Brain microvascular endothelial cell (primary cell): ENCODE measurements at regions not wholly inside any gene's neighbourhood (a gene's known extent, or its start where the extent isn't known, plus 50 kb on each side); places are given as distances from the start of the nearest gene placed in this dataset.

Experiments used
- DNase-seq: peaks from one replicate; pipeline ENCODE4 v3.0.0-alpha.2; 2020
- H3K27ac ChIP-seq: fragments of 250-450 bp; sonication (Bioruptor Pico); 2 replicates; pipeline ENCODE4 v1.5.1; 2020; ENCODE audit warnings: mild to moderate bottlenecking, moderate library complexity
- H3K27me3 ChIP-seq: fragments of 250-450 bp; sonication (Bioruptor Pico); replicated peaks from 2 replicates; pipeline ENCODE4 v1.5.1; 2020; ENCODE audit warnings: mild to moderate bottlenecking
- H3K36me3 ChIP-seq: fragments of 250-450 bp; sonication (Bioruptor Pico); replicated peaks from 2 replicates; pipeline ENCODE4 v1.5.1; 2020; ENCODE audit warnings: mild to moderate bottlenecking
- H3K4me3 ChIP-seq: 2 replicates; pipeline ENCODE4 v1.5.1; 2011; ENCODE audit warnings: low read depth, mild to moderate bottlenecking, control low read depth, low read length, moderate library complexity
- CTCF ChIP-seq: IDR thresholded peaks from 2 replicates; pipeline ENCODE4 v1.5.1; 2011; ENCODE audit warnings: low read depth, mild to moderate bottlenecking, moderate library complexity, low read length, control low read depth, inconsistent platforms; ENCODE audit errors: missing control alignments
- in situ Hi-C: cut with HindIII; loops from 2 replicates; pipeline ENCODE4 v1.10.0; 2017; ENCODE audit warnings: low sequenced_read_pairs, low pct_ligation_motif_present

GRCh38 chr22:49039625-49040024 is 788.0 kb downstream of the BRD1 start:
- Histone ChIP-seq H3K4me3 (no peak overlapping the region), H3K27me3 (no peaks in the 10 kb centered on the region), H3K27ac (no peak overlapping the region), H3K36me3 (no peaks in the 10 kb centered on the region)
- no peak for TF ChIP-seq CTCF
- DNase-seq, result no peak
- in situ Hi-C loops, result no loop called here

DNA sequence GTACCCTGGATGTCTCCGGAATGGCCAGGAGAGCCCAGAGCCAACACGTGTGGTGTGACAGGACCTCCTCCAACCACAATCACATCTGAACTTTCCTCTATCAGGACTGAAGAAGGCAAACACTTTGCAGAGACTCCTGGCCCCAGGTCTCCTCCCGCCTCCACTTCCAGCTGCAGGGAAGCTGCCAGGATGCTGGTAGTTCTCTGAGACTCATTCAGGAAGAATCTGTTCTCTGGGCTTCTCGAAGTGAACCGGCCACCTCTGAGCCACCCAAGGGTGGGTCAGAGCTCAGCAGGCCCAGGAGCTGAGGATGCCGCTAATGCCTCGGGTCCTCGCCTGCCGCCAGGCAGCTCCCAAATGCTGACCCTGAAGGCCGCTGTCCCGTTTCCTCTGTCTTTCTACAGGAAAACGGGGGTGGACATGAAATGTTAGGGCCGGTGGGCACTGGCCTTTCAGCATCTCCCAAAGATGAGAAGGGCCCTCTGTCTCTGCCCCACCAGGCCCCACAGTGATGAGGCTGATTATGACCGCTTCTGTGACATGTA is 789.9 kb downstream of the BRD1 start:
- DNase-seq, result no peak
- Histone ChIP-seq H3K27ac (no peak overlapping the region), H3K36me3 (no peaks in the 10 kb centered on the region), H3K4me3 (no peak overlapping the region), H3K27me3 (no peaks in the 10 kb centered on the region)
- TF ChIP-seq CTCF, result no peak
- in situ Hi-C loops, result no loop called here

DNA sequence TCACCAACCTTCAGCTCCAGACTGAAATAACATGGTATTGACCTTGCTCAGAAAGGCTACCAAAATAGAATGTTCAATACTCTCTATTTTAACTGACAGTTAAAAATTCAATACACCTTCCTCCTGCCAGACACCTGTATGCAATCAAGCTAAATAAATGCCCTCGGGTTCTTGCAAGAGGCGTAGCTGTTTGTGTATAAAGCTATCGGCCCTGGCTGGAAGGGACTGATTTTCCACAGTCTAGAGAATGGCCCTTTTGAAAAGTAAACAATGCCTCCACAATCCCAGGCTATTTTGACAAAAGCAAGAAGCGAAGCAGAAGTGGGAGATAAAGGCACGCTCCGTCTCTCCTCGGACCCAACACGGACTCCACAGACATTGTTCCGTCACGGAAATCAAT is 791.2 kb downstream of the BRD1 start:
- no peak for DNase-seq
- Histone ChIP-seq H3K36me3 (no peaks in the 10 kb centered on the region), H3K27me3 (no peaks in the 10 kb centered on the region), H3K4me3 (no peak overlapping the region), H3K27ac (no peak overlapping the region)
- in situ Hi-C loops, result no loop called here
- no peak for TF ChIP-seq CTCF

GRCh38 chr22:49035818-49036457 is 791.7 kb downstream of the BRD1 start:
- in situ Hi-C loops, result no loop called here
- no peak for TF ChIP-seq CTCF

DNA sequence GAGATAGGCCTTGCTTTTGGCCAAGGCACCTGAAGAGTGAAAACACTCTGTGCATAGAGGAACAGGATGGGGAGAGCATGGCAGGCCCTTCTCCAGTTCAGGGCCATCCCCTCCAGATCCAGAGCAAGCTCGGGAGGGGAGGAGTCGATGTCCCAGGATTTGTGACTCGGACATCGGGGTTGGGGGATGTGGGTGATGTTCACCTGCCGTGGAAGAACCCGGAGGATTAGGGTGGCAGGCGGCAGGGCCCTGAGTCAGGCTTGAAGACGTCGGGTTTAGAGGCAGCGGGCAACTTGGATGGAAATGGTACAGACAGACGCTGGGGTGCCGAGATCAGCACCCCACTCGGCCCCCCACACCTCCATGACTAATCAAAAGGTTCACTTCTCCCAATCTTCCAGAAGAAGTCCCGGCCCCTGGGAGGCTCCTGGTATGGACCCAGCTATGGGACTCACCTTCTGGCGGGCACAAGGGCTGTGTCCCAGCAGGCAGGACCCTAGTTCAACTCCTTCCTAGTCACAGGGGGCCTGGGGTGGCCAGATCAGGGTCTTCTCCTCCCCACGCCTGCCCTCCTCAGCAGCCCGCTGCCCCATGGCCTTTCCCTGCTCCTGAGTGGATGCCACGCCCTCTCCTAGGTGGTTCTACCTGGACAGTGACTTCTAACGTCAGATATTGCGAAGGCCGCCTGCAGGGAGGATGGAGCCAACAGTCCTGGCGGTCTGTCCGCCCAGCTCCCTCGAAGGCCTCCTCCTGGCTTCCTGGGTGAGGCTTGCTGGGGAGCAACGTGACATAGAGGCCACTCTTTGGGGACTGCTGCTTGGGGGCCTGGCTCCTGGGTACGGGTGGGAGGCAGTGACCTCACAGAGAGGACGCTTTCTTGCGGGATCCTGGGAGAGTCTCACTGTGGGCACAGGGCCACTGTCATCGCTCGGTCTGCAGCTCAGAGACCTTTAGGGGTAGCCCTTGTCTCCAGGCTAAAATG is 792.5 kb downstream of the BRD1 start:
- in situ Hi-C loops, result no loop called here
- no peaks in the 10 kb centered on the region for H3K36me3 ChIP-seq
- no peak for TF ChIP-seq CTCF

More at GRCh38 chr22:49035818-49036457, 791.7 kb downstream of the BRD1 start:
- DNase-seq, result no peak
- H3K27me3 ChIP-seq, result no peaks in the 10 kb centered on the region
- H3K4me3 ChIP-seq, result no peak overlapping the region
- H3K36me3 ChIP-seq, result no peaks in the 10 kb centered on the region
- H3K27ac ChIP-seq, result no peak overlapping the region

More for the DNA sequence above, 792.5 kb downstream of the BRD1 start:
- DNase-seq, result no peak
- Histone ChIP-seq H3K27me3 (no peaks in the 10 kb centered on the region), H3K4me3 (no peak overlapping the region), H3K27ac (no peak overlapping the region)
